ENCODE measurements at regions not wholly inside any gene's neighbourhood (a gene's known extent, or its start where the extent isn't known, plus 50 kb on each side); places are given as distances from the start of the nearest gene placed in this dataset.

DNA sequence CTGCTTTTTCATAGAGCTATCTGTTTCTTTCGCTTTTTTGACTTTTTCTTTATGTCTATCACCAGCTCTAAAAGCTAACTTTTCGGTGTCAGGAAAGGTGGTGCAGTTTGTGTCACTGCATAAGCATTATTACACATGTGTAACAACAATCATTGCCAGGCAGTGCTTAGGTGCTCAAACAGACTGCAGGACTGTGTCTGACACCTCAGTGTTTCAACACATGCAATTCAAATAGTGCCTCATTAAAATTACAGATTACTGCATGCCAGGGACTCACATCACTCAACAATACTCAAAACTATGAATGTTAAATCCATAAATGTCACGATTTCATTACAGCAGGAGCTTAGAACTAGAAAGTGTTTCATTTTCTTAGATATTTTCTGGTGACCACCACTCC, 265.3 kb upstream of the SMIM30 start:
- 84% methylated on average over 3 of the region's 3 CpGs for WGBS
- no peak overlapping the region for H3K4me3 ChIP-seq
- TF ChIP-seq, protein P1, sequence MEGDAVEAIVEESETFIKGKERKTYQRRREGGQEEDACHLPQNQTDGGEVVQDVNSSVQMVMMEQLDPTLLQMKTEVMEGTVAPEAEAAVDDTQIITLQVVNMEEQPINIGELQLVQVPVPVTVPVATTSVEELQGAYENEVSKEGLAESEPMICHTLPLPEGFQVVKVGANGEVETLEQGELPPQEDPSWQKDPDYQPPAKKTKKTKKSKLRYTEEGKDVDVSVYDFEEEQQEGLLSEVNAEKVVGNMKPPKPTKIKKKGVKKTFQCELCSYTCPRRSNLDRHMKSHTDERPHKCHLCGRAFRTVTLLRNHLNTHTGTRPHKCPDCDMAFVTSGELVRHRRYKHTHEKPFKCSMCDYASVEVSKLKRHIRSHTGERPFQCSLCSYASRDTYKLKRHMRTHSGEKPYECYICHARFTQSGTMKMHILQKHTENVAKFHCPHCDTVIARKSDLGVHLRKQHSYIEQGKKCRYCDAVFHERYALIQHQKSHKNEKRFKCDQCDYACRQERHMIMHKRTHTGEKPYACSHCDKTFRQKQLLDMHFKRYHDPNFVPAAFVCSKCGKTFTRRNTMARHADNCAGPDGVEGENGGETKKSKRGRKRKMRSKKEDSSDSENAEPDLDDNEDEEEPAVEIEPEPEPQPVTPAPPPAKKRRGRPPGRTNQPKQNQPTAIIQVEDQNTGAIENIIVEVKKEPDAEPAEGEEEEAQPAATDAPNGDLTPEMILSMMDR (IDR thresholded peaks at IDR 0.05): no peak
- TF ChIP-seq POLR2A (IDR thresholded peaks at IDR 0.05): no peak
- TF ChIP-seq POLR2AphosphoS5 (IDR thresholded peaks at IDR 0.05): no peak
- DNase-seq (ENCODE audit: low spot score): no peak
- no peak overlapping the region for H3K27ac ChIP-seq
- no peaks in the 10 kb centered on the region for H3K9me3 ChIP-seq
- H3K27me3 ChIP-seq (replicated peaks; ENCODE audit: insufficient read depth): no peaks in the 10 kb centered on the region
- no peaks in the 10 kb centered on the region for H3K36me3 ChIP-seq
- intact Hi-C loops (cut with DNase I): no loop called here
- H3K4me1 ChIP-seq (replicated peaks): no peaks in the 10 kb centered on the region

DNA sequence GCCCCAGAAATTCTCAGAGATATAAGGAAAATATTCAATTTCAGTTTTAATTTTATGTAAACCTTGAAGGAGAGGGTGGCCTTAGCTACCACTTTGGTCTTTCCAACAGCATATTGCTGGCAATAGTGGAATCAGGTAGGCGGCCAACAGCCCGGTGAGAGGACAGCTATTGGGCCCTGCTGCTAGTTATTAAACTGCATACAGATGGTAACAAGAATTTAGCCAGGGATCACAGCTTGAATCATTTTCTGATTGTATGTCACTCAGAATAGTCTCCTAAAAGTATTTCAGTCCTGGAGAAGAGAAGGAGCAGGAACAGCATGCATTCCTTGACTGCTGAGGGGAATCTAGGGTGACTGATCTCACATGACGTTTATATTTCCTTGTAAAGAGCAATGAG, 261.4 kb upstream of the SMIM30 start:
- H3K36me3 ChIP-seq: no peaks in the 10 kb centered on the region
- H3K4me1 ChIP-seq (replicated peaks): no peaks in the 10 kb centered on the region
- TF ChIP-seq POLR2A (IDR thresholded peaks at IDR 0.05): no peak
- TF ChIP-seq POLR2AphosphoS5 (IDR thresholded peaks at IDR 0.05): no peak
- TF ChIP-seq, protein P1 (IDR thresholded peaks at IDR 0.05): no peak
- intact Hi-C loops (cut with DNase I): no loop called here
- H3K4me3 ChIP-seq: no peak overlapping the region
- no peaks in the 10 kb centered on the region for H3K27me3 ChIP-seq (replicated peaks; ENCODE audit: insufficient read depth)
- no peak overlapping the region for H3K27ac ChIP-seq
- H3K9me3 ChIP-seq: no peaks in the 10 kb centered on the region
- 79% methylated on average over 3 of the region's 3 CpGs for WGBS
- DNase-seq (ENCODE audit: low spot score): no peak

DNA sequence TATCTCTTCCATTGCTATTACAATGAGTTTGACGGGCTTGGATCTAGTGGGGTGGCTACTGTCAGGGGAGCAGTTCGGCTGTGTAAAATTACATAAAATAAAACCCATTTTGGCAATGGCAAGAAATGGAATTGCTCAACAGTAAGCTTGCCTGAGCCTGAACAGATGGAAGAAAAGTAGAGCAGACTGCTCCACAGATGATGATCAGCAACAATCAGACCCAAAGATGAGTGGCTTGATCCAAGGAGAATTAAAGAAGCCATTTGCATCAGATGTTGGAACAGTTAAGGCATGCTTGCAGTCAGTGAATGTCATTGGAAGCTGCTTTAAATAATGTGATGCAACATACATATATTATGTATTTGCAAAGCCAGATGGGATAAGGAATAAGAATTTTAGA, 256.6 kb upstream of the SMIM30 start:
- Histone ChIP-seq H3K4me1 (replicated peaks) (no peaks in the 10 kb centered on the region), H3K27ac (no peak overlapping the region), H3K36me3 (no peaks in the 10 kb centered on the region), H3K4me3 (no peak overlapping the region), H3K9me3 (no peaks in the 10 kb centered on the region), H3K27me3 (replicated peaks; ENCODE audit: insufficient read depth) (no peaks in the 10 kb centered on the region)
- DNase-seq (ENCODE audit: low spot score): no peak
- intact Hi-C loops (cut with DNase I): no loop called here
- 71% methylated on average over 2 of the region's 2 CpGs for WGBS
- TF ChIP-seq, protein P1 (IDR thresholded peaks at IDR 0.05): no peak

DNA sequence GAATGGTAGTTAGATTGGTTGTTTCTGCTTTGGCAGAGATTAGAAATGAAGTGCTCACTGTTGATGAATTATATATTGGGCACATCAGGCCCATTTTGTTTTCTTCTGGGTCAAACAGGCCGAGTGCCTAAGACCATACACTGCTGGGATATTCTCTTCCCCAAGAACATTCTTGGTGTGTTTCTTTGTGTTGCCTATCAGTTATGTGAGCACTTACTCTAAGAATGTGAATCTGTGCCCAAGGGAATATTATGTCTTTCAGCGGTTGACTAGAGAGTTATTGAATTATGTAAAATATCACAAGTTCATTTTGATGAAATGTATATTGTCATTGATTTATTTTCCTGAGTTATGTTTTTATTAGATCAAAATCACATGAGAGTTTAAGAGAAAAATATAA, 255.5 kb upstream of the SMIM30 start:
- no peak for TF ChIP-seq POLR2AphosphoS5 (IDR thresholded peaks at IDR 0.05)
- TF ChIP-seq, protein P1 (IDR thresholded peaks at IDR 0.05): no peak
- TF ChIP-seq POLR2A (IDR thresholded peaks at IDR 0.05): no peak
- Histone ChIP-seq H3K4me3 (no peak overlapping the region), H3K27me3 (replicated peaks; ENCODE audit: insufficient read depth) (no peaks in the 10 kb centered on the region), H3K27ac (no peak overlapping the region), H3K9me3 (no peaks in the 10 kb centered on the region), H3K4me1 (replicated peaks) (no peaks in the 10 kb centered on the region), H3K36me3 (no peaks in the 10 kb centered on the region)
- WGBS: 93% methylated on average over 2 of the region's 2 CpGs
- no peak for DNase-seq (ENCODE audit: low spot score)
- intact Hi-C loops (cut with DNase I): no loop called here

DNA sequence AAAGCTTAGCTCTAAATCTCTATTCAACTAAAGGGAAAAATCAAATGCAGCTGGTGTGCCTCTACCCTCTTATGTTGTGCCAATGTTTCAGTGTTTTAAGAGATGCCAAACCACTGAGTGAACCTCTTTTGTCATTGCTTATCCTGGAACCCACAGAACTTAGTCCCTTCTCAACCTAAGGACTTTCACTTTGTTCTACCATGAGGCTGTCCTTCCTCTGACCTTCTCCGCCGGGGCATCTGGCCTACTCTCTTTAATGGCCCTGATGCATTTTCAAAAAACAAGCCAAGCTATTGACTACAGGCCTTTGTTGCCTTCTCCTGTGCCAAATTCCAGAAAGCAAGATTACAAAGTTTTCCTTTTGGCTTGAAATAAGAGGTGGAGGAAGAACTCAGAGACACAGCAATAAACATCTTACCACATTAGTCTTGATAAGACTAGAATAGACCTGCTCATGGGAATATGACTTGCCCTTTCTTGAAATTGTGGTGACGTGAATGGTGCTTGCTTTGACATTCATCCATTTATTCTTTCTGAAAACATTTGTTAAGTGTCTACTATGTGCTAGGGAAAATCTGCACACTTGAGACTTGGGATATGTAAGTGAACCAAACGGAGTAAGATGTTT, 253.2 kb upstream of the SMIM30 start:
- WGBS: 39% methylated on average over 4 of the region's 4 CpGs
- DNase-seq (ENCODE audit: low spot score): no peak
- H3K4me1 ChIP-seq (replicated peaks): no peaks in the 10 kb centered on the region

More for the DNA sequence above, 253.2 kb upstream of the SMIM30 start:
- Histone ChIP-seq H3K36me3 (no peaks in the 10 kb centered on the region), H3K27me3 (replicated peaks; ENCODE audit: insufficient read depth) (no peaks in the 10 kb centered on the region), H3K4me3 (no peak overlapping the region), H3K9me3 (no peaks in the 10 kb centered on the region), H3K27ac (peak overlapping the region in 1 of 2 donors; percentile 55)
- TF ChIP-seq, protein P1 (IDR thresholded peaks at IDR 0.05): no peak
- intact Hi-C loops (cut with DNase I): no loop called here
